ENCODE measurements at regions not wholly inside any gene's neighbourhood (a gene's known extent, or its start where the extent isn't known, plus 50 kb on each side); places are given as distances from the start of the nearest gene placed in this dataset.
A peak's percentile ranks its signal among the peaks of the same experiment; 100 is the strongest.
"Not testable (repeated sequence)": the region's sequence is repeated elsewhere in the genome, so short reads cannot be mapped to it uniquely, and the experiment has no call there.

DNA sequence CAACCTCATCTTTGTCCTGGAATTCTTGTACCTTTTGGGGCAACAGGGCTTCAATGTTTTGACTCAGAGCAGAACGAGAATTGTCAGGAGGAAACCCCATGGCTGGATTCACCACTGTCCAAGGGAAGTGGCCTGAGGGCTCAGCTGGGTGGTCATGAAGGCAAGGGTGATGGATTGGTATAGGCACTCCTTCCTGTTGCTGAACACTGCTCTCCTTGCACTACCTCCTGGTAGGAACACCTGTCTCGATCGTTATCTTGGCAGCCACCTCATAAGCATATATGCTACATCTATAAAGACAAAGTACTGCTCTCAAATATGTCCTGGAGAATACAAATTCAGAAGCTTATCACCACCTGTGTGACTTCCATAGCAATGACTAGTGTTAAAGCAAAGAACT lies 79.8 kb downstream of the CCNG2 start:
- no peak overlapping the region for H3K4me3 ChIP-seq (ENCODE audit: low read depth, low read length)
- TF ChIP-seq, protein P1, sequence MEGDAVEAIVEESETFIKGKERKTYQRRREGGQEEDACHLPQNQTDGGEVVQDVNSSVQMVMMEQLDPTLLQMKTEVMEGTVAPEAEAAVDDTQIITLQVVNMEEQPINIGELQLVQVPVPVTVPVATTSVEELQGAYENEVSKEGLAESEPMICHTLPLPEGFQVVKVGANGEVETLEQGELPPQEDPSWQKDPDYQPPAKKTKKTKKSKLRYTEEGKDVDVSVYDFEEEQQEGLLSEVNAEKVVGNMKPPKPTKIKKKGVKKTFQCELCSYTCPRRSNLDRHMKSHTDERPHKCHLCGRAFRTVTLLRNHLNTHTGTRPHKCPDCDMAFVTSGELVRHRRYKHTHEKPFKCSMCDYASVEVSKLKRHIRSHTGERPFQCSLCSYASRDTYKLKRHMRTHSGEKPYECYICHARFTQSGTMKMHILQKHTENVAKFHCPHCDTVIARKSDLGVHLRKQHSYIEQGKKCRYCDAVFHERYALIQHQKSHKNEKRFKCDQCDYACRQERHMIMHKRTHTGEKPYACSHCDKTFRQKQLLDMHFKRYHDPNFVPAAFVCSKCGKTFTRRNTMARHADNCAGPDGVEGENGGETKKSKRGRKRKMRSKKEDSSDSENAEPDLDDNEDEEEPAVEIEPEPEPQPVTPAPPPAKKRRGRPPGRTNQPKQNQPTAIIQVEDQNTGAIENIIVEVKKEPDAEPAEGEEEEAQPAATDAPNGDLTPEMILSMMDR (IDR thresholded peaks at IDR 0.05; ENCODE audit: low read depth, low read length, missing control alignments): no peak
- no peak for DNase-seq (ENCODE audit: low read depth)

- DNase-seq (ENCODE audit: low read depth): peak; percentile 22
- TF ChIP-seq, protein P1 (IDR thresholded peaks at IDR 0.05; ENCODE audit: low read depth, low read length, missing control alignments): peak; percentile 89
- no peak overlapping the region for H3K4me3 ChIP-seq (ENCODE audit: low read depth, low read length)
These were observed 83.6 kb downstream of the CCNG2 start for GRCh38 chr4:77240469-77241066.

GRCh38 chr4:77248805-77249204 lies 91.8 kb downstream of the CCNG2 start:
- TF ChIP-seq, protein P1 (IDR thresholded peaks at IDR 0.05; ENCODE audit: low read depth, low read length, missing control alignments): no peak
- H3K4me3 ChIP-seq (ENCODE audit: low read depth, low read length): no peak overlapping the region
- DNase-seq (ENCODE audit: low read depth): no peak

- H3K4me3 ChIP-seq (ENCODE audit: low read depth, low read length): no peak overlapping the region
- DNase-seq (ENCODE audit: low read depth): no peak
- TF ChIP-seq, protein P1 (IDR thresholded peaks at IDR 0.05; ENCODE audit: low read depth, low read length, missing control alignments): no peak
These were observed 94.7 kb downstream of the CCNG2 start for GRCh38 chr4:77251751-77252150.

GRCh38 chr4:77263247-77263646 lies 106.2 kb downstream of the CCNG2 start:
- DNase-seq (ENCODE audit: low read depth): no peak
- H3K4me3 ChIP-seq (ENCODE audit: low read depth, low read length): no peak overlapping the region
- TF ChIP-seq, protein P1 (IDR thresholded peaks at IDR 0.05; ENCODE audit: low read depth, low read length, missing control alignments): no peak

DNA sequence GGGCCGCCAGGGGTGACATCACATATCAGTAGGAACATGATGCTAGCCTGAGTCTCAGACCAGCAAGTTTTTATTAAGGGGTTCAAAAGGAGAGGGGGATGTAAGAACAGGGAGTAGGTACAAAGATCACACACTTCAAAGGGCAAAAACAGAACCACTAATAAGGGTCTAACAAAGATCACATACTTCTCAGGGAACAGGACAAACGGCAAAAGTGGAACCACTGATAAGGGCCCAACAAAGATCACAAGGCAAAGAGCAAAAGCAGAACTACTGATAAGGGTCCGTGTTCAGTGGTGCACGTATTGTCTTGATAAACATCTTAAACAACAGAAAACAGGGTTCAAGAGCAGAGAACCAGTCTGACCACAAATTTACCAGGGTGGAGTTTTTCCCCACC lies 107.0 kb downstream of the CCNG2 start:
- not testable (repeated sequence) for DNase-seq (ENCODE audit: low read depth); H3K4me3 ChIP-seq (ENCODE audit: low read depth, low read length)

- no peak overlapping the region for H3K4me3 ChIP-seq (ENCODE audit: low read depth, low read length)
- DNase-seq (ENCODE audit: low read depth): no peak
- TF ChIP-seq, protein P1 (IDR thresholded peaks at IDR 0.05; ENCODE audit: low read depth, low read length, missing control alignments): no peak
These were observed 107.8 kb downstream of the CCNG2 start for GRCh38 chr4:77264826-77265225.
